H54 (cell line): ENCODE measurements at regions not wholly inside any gene's neighbourhood (a gene's known extent, or its start where the extent isn't known, plus 50 kb on each side); places are given as distances from the start of the nearest gene placed in this dataset.

Experiments
- DNase-seq: peaks from one replicate; pipeline ENCODE4 v3.0.0; 2011; ENCODE audit warnings: low spot score, mixed read lengths; ENCODE audit not compliant: insufficient read length
- FAIRE-seq: peaks from 3 replicates; lab custom pipeline; 2011; peaks lifted over from hg19 to GRCh38; lab: Jason Lieb, UNC
- POLR2A ChIP-seq: IDR thresholded peaks from 2 replicates; pipeline ENCODE4 v1.6.1; 2011; ENCODE audit warnings: low read depth, mild to moderate bottlenecking, low read length

- TF ChIP-seq POLR2A: no peak
- FAIRE-seq: no peak
Observed at GRCh38 chr13:73358606-73359095, 299.8 kb downstream of the KLF5 start.

GRCh38 chr13:73355134-73355533, 296.3 kb downstream of the KLF5 start:
- no peak for TF ChIP-seq POLR2A
- FAIRE-seq (no peak), DNase-seq (no peak)

More at GRCh38 chr13:73358606-73359095, 299.8 kb downstream of the KLF5 start:
- DNase-seq: no peak

GRCh38 chr13:73351730-73352129, 292.9 kb downstream of the KLF5 start:
- DNase-seq: no peak
- no peak for TF ChIP-seq POLR2A
- no peak for FAIRE-seq

GRCh38 chr13:73341748-73342147, 282.9 kb downstream of the KLF5 start:
- FAIRE-seq: peak; percentile 27
- peak; percentile 24 for DNase-seq
- TF ChIP-seq POLR2A: no peak

GRCh38 chr13:73340069-73340468, 281.3 kb downstream of the KLF5 start:
- TF ChIP-seq POLR2A: no peak
- no peak for FAIRE-seq
- no peak for DNase-seq

GRCh38 chr13:73339086-73339485, 280.3 kb downstream of the KLF5 start:
- DNase-seq (no peak), FAIRE-seq (no peak)
- no peak for TF ChIP-seq POLR2A

GRCh38 chr13:73338389-73338788, 279.6 kb downstream of the KLF5 start:
- no peak for FAIRE-seq
- TF ChIP-seq POLR2A: no peak
- no peak for DNase-seq

- DNase-seq (no peak), FAIRE-seq (no peak)
- no peak for TF ChIP-seq POLR2A
Observed at GRCh38 chr13:73337532-73337931, 278.7 kb downstream of the KLF5 start.

- FAIRE-seq (peak; percentile 23), DNase-seq (no peak)
- no peak for TF ChIP-seq POLR2A
Observed at GRCh38 chr13:73336773-73337172, 278.0 kb downstream of the KLF5 start.

- FAIRE-seq (no peak), DNase-seq (no peak)
- TF ChIP-seq POLR2A: no peak
Observed at GRCh38 chr13:73335944-73336343, 277.1 kb downstream of the KLF5 start.

GRCh38 chr13:73335210-73335609, 276.4 kb downstream of the KLF5 start:
- no peak for TF ChIP-seq POLR2A
- DNase-seq (no peak), FAIRE-seq (peak; percentile 92)

GRCh38 chr13:73334445-73334844, 275.6 kb downstream of the KLF5 start:
- peak; percentile 83 for FAIRE-seq
- no peak for DNase-seq
- no peak for TF ChIP-seq POLR2A

GRCh38 chr13:73331556-73331955, 272.8 kb downstream of the KLF5 start:
- DNase-seq: no peak
- TF ChIP-seq POLR2A: no peak
- FAIRE-seq: no peak

- TF ChIP-seq POLR2A: no peak
- no peak for DNase-seq
- no peak for FAIRE-seq
Observed at GRCh38 chr13:73329355-73329754, 270.6 kb downstream of the KLF5 start.

- no peak for TF ChIP-seq POLR2A
- DNase-seq: no peak
- no peak for FAIRE-seq
Observed at GRCh38 chr13:73327579-73327978, 268.8 kb downstream of the KLF5 start.

GRCh38 chr13:73325723-73326558, 267.1 kb downstream of the KLF5 start:
- DNase-seq (no peak), FAIRE-seq (peak; percentile 74)
- no peak for TF ChIP-seq POLR2A
